ENCODE measurements at regions not wholly inside any gene's neighbourhood (a gene's known extent, or its start where the extent isn't known, plus 50 kb on each side); places are given as distances from the start of the nearest gene placed in this dataset.

DNA sequence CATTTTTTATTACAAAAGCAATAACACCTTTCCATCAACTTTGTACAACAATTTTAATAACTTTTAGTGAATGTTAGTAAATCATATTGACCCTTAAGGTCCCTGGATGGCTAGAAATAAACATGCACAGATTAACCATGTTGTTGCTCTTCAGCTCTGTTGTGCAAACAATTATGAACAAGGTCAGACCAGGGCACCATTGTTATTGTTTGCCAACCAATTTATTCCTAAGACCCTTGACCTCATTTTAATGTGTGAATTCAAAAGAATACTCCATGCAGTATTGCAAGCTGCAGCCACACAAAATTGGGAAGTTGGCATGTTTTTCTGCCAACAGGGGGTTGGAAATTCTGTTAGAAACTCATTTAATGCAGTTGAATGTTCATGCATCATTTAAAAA is 426.6 kb upstream of the MAP3K7 start:
- H3K79me2 ChIP-seq (replicated peaks; ENCODE audit: insufficient read depth, low read length) = no peaks in the 10 kb centered on the region
- H3K9ac ChIP-seq (ENCODE audit: low read length) = no peak overlapping the region
- H3K27me3 ChIP-seq (ENCODE audit: insufficient read depth, low read depth, low read length) = no peaks in the 10 kb centered on the region
- TF ChIP-seq CTCF (IDR thresholded peaks at IDR 0.05; ENCODE audit: poor library complexity, severe bottlenecking) (no peak), TAF1 (IDR thresholded peaks at IDR 0.05; ENCODE audit: low read depth) (no peak), EZH2 (IDR thresholded peaks at IDR 0.05; ENCODE audit: borderline replicate concordance, insufficient read depth, low read length, poor library complexity, severe bottlenecking) (no peak), RAD21 (conservative IDR thresholded peaks at IDR 0.05) (no peak), POLR2AphosphoS5 (IDR thresholded peaks at IDR 0.05) (no peak), EP300 (conservative IDR thresholded peaks at IDR 0.05; ENCODE audit: poor library complexity, severe bottlenecking) (no peak), SMC3 (conservative IDR thresholded peaks at IDR 0.05; ENCODE audit: poor library complexity) (no peak), MXI1 (conservative IDR thresholded peaks at IDR 0.05; ENCODE audit: poor library complexity, severe bottlenecking) (no peak)
- TF ChIP-seq, protein P1, sequence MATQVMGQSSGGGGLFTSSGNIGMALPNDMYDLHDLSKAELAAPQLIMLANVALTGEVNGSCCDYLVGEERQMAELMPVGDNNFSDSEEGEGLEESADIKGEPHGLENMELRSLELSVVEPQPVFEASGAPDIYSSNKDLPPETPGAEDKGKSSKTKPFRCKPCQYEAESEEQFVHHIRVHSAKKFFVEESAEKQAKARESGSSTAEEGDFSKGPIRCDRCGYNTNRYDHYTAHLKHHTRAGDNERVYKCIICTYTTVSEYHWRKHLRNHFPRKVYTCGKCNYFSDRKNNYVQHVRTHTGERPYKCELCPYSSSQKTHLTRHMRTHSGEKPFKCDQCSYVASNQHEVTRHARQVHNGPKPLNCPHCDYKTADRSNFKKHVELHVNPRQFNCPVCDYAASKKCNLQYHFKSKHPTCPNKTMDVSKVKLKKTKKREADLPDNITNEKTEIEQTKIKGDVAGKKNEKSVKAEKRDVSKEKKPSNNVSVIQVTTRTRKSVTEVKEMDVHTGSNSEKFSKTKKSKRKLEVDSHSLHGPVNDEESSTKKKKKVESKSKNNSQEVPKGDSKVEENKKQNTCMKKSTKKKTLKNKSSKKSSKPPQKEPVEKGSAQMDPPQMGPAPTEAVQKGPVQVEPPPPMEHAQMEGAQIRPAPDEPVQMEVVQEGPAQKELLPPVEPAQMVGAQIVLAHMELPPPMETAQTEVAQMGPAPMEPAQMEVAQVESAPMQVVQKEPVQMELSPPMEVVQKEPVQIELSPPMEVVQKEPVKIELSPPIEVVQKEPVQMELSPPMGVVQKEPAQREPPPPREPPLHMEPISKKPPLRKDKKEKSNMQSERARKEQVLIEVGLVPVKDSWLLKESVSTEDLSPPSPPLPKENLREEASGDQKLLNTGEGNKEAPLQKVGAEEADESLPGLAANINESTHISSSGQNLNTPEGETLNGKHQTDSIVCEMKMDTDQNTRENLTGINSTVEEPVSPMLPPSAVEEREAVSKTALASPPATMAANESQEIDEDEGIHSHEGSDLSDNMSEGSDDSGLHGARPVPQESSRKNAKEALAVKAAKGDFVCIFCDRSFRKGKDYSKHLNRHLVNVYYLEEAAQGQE (IDR thresholded peaks at IDR 0.05; ENCODE audit: borderline replicate concordance) = no peak
- no peaks in the 10 kb centered on the region for H4K20me1 ChIP-seq (ENCODE audit: insufficient read depth)
- H3K4me3 ChIP-seq (ENCODE audit: low read length) = no peak overlapping the region
- H3K4me2 ChIP-seq (ENCODE audit: low read length) = no peak overlapping the region
- no peak overlapping the region for H2AFZ ChIP-seq (ENCODE audit: low read depth, low read length)
- no peaks in the 10 kb centered on the region for H3K9me3 ChIP-seq (ENCODE audit: low read length)
- H3F3A ChIP-seq (ENCODE audit: insufficient read depth, low read length, poor library complexity, severe bottlenecking) = no peaks in the 10 kb centered on the region
- H3K9me2 ChIP-seq (ENCODE audit: insufficient read depth, low read length) = no peaks in the 10 kb centered on the region
- no peaks in the 10 kb centered on the region for H3K36me3 ChIP-seq (ENCODE audit: insufficient read depth, low read length)
- H3K27ac ChIP-seq (ENCODE audit: low read length) = no peak overlapping the region

DNA sequence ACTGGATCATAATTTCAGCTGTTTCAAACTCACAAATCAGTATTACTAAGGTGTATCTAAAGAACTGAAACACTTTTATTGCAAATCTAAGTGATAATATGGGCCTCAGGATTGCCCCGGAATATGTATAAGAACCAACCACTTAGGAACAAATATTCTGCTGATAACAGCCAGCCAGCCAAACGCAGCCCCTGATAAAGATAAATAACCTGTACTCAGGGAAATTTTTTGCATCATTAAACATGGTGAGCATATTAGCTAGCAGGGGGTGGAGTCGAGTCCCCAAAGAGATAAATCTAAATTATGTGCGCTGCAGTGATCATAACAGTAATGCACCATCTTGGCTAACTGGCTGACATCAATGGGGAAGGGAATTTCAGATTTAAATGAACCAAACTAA is 410.2 kb upstream of the MAP3K7 start:
- TF ChIP-seq MXI1 (conservative IDR thresholded peaks at IDR 0.05; ENCODE audit: poor library complexity, severe bottlenecking) = no peak
- TF ChIP-seq RAD21 (conservative IDR thresholded peaks at IDR 0.05) = no peak
- no peak for TF ChIP-seq EP300 (conservative IDR thresholded peaks at IDR 0.05; ENCODE audit: poor library complexity, severe bottlenecking)
- TF ChIP-seq EZH2 (IDR thresholded peaks at IDR 0.05; ENCODE audit: borderline replicate concordance, insufficient read depth, low read length, poor library complexity, severe bottlenecking) = no peak
- TF ChIP-seq POLR2AphosphoS5 (IDR thresholded peaks at IDR 0.05) = no peak
- H2AFZ ChIP-seq (ENCODE audit: low read depth, low read length) = no peak overlapping the region

More for the DNA sequence above, 410.2 kb upstream of the MAP3K7 start:
- Histone ChIP-seq H3K4me3 (ENCODE audit: low read length) (no peak overlapping the region), H3K4me2 (ENCODE audit: low read length) (no peak overlapping the region), H3F3A (ENCODE audit: insufficient read depth, low read length, poor library complexity, severe bottlenecking) (no peaks in the 10 kb centered on the region), H3K36me3 (ENCODE audit: insufficient read depth, low read length) (no peaks in the 10 kb centered on the region), H3K79me2 (replicated peaks; ENCODE audit: insufficient read depth, low read length) (no peaks in the 10 kb centered on the region), H3K9me2 (ENCODE audit: insufficient read depth, low read length) (no peaks in the 10 kb centered on the region), H3K9ac (ENCODE audit: low read length) (no peak overlapping the region), H3K27ac (ENCODE audit: low read length) (no peak overlapping the region), H4K20me1 (ENCODE audit: insufficient read depth) (no peaks in the 10 kb centered on the region), H3K27me3 (ENCODE audit: insufficient read depth, low read depth, low read length) (no peaks in the 10 kb centered on the region), H3K9me3 (ENCODE audit: low read length) (no peaks in the 10 kb centered on the region)
